ENCODE measurements at regions not wholly inside any gene's neighbourhood (a gene's known extent, or its start where the extent isn't known, plus 50 kb on each side); places are given as distances from the start of the nearest gene placed in this dataset.
A peak's percentile ranks its signal among the peaks of the same experiment; 100 is the strongest.
"Not testable (repeated sequence)": the region's sequence is repeated elsewhere in the genome, so short reads cannot be mapped to it uniquely, and the experiment has no call there.

- POLR2A ChIA-PET; H3K4me1 Mint-ChIP-seq; H3K27me3 ChIP-seq (ENCODE audit: insufficient read depth, low read length, poor library complexity, severe bottlenecking); H3K27ac ChIP-seq (ENCODE audit: low read depth, low read length); H3K27ac Mint-ChIP-seq; H3K36me3 ChIP-seq (ENCODE audit: insufficient read depth, low read length); H3K36me3 Mint-ChIP-seq; H3K9me3 ChIP-seq (ENCODE audit: low read length); DNase-seq; CTCF ChIA-PET; H3K4me1 ChIP-seq (ENCODE audit: insufficient read depth, low read length); H3K4me3 ChIP-seq (ENCODE audit: low read length); H3K4me3 Mint-ChIP-seq: not testable (repeated sequence)
- Mint-ChIP-seq H3K9me3 (peaks cover 27 to 53% (median 34%) of the 10 kb centered on the region in 5 donors), H3K27me3 (peaks cover 1 to 18% of the 10 kb centered on the region in 2 donors)
Measured at GRCh38 chr20:29325781-29326180, 1931.7 kb upstream of the DEFB115 start.

- Histone ChIP-seq H3K36me3 (ENCODE audit: insufficient read depth, low read length) (no peaks in the 10 kb centered on the region), H3K27ac (ENCODE audit: low read depth, low read length) (no peak overlapping the region), H3K4me1 (ENCODE audit: insufficient read depth, low read length) (no peaks in the 10 kb centered on the region), H3K27me3 (ENCODE audit: insufficient read depth, low read length, poor library complexity, severe bottlenecking) (no peaks in the 10 kb centered on the region), H3K4me3 (ENCODE audit: low read length) (no peak overlapping the region), H3K9me3 (ENCODE audit: low read length) (no peaks in the 10 kb centered on the region)
- Mint-ChIP-seq H3K27me3 (peaks cover 1 to 18% of the 10 kb centered on the region in 2 donors), H3K9me3 (peaks cover 27 to 55% (median 39%) of the 10 kb centered on the region in 5 donors), H3K4me3 (no peak overlapping the region), H3K36me3 (peaks cover 0 to 8% (median 3%) of the 10 kb centered on the region in 3 donors), H3K4me1 (peaks cover 0 to 3% (median 0%) of the 10 kb centered on the region in 3 donors), H3K27ac (no peak overlapping the region)
- ChIA-PET POLR2A (no interaction called here), CTCF (no interaction called here)
- no peak for DNase-seq
Measured at GRCh38 chr20:29326376-29327070, 1930.9 kb upstream of the DEFB115 start.

- Mint-ChIP-seq H3K27me3 (peaks cover 2 to 16% of the 10 kb centered on the region in 2 donors), H3K9me3 (peaks cover 32 to 64% (median 48%) of the 10 kb centered on the region in 5 donors)
- H3K4me1 ChIP-seq (ENCODE audit: insufficient read depth, low read length); H3K27me3 ChIP-seq (ENCODE audit: insufficient read depth, low read length, poor library complexity, severe bottlenecking); POLR2A ChIA-PET; H3K27ac ChIP-seq (ENCODE audit: low read depth, low read length); H3K4me1 Mint-ChIP-seq; H3K36me3 ChIP-seq (ENCODE audit: insufficient read depth, low read length); CTCF ChIA-PET; H3K4me3 Mint-ChIP-seq; H3K36me3 Mint-ChIP-seq; H3K9me3 ChIP-seq (ENCODE audit: low read length); H3K27ac Mint-ChIP-seq; H3K4me3 ChIP-seq (ENCODE audit: low read length): not testable (repeated sequence)
- peak in 1 of 5 donors; percentile 51 for DNase-seq
Measured at GRCh38 chr20:29327600-29328420, 1929.7 kb upstream of the DEFB115 start.

- H3K4me3 ChIP-seq (ENCODE audit: low read length), result peak overlapping the region; percentile 8
- POLR2A ChIA-PET; H3K36me3 ChIP-seq (ENCODE audit: insufficient read depth, low read length); H3K27me3 ChIP-seq (ENCODE audit: insufficient read depth, low read length, poor library complexity, severe bottlenecking); H3K27me3 Mint-ChIP-seq; H3K27ac Mint-ChIP-seq; CTCF ChIA-PET; H3K4me3 Mint-ChIP-seq; H3K4me1 ChIP-seq (ENCODE audit: insufficient read depth, low read length); DNase-seq; H3K4me1 Mint-ChIP-seq; H3K9me3 ChIP-seq (ENCODE audit: low read length); H3K27ac ChIP-seq (ENCODE audit: low read depth, low read length): not testable (repeated sequence)
- Mint-ChIP-seq H3K36me3 (peaks cover 0 to 12% (median 3%) of the 10 kb centered on the region in 3 donors), H3K9me3 (peaks cover 40 to 80% (median 56%) of the 10 kb centered on the region in 5 donors)
Measured at GRCh38 chr20:29330429-29331115, 1926.9 kb upstream of the DEFB115 start.

- DNase-seq, result no peak
- H3K4me1 Mint-ChIP-seq, result no peaks in the 10 kb centered on the region
- H3K9me3 Mint-ChIP-seq, result peaks cover 5 to 36% (median 25%) of the 10 kb centered on the region in 5 donors
- ChIA-PET POLR2A (no interaction called here), CTCF (no interaction called here)
- H3K4me3 Mint-ChIP-seq, result no peak overlapping the region
- no peaks in the 10 kb centered on the region for H3K4me1 ChIP-seq (ENCODE audit: insufficient read depth, low read length)
- no peaks in the 10 kb centered on the region for H3K9me3 ChIP-seq (ENCODE audit: low read length)
- H3K27me3 Mint-ChIP-seq, result peaks cover 0 to 3% of the 10 kb centered on the region in 2 donors
- H3K36me3 ChIP-seq (ENCODE audit: insufficient read depth, low read length), result no peaks in the 10 kb centered on the region
- H3K27ac ChIP-seq (ENCODE audit: low read depth, low read length), result no peak overlapping the region
- H3K4me3 ChIP-seq (ENCODE audit: low read length), result no peak overlapping the region
- H3K36me3 Mint-ChIP-seq, result no peaks in the 10 kb centered on the region
- no peak overlapping the region for H3K27ac Mint-ChIP-seq
- no peaks in the 10 kb centered on the region for H3K27me3 ChIP-seq (ENCODE audit: insufficient read depth, low read length, poor library complexity, severe bottlenecking)
Measured at GRCh38 chr20:29349836-29350235, 1907.6 kb upstream of the DEFB115 start.

GRCh38 chr20:29375937-29376336 is 1881.5 kb upstream of the DEFB115 start:
- H3K36me3 ChIP-seq (ENCODE audit: insufficient read depth, low read length); H3K27ac ChIP-seq (ENCODE audit: low read depth, low read length); POLR2A ChIA-PET; H3K36me3 Mint-ChIP-seq; H3K27me3 ChIP-seq (ENCODE audit: insufficient read depth, low read length, poor library complexity, severe bottlenecking); H3K9me3 ChIP-seq (ENCODE audit: low read length); DNase-seq; H3K4me3 ChIP-seq (ENCODE audit: low read length); H3K4me1 Mint-ChIP-seq; H3K27me3 Mint-ChIP-seq; CTCF ChIA-PET; H3K4me1 ChIP-seq (ENCODE audit: insufficient read depth, low read length); H3K27ac Mint-ChIP-seq; H3K4me3 Mint-ChIP-seq: not testable (repeated sequence)
- H3K9me3 Mint-ChIP-seq, result peaks cover 3 to 32% (median 7%) of the 10 kb centered on the region in 5 donors

- H3K4me1 ChIP-seq (ENCODE audit: insufficient read depth, low read length); H3K36me3 Mint-ChIP-seq; H3K4me1 Mint-ChIP-seq; H3K4me3 ChIP-seq (ENCODE audit: low read length); CTCF ChIA-PET; H3K36me3 ChIP-seq (ENCODE audit: insufficient read depth, low read length); DNase-seq; H3K27ac Mint-ChIP-seq; H3K27me3 ChIP-seq (ENCODE audit: insufficient read depth, low read length, poor library complexity, severe bottlenecking); H3K4me3 Mint-ChIP-seq; POLR2A ChIA-PET; H3K27me3 Mint-ChIP-seq; H3K9me3 ChIP-seq (ENCODE audit: low read length); H3K27ac ChIP-seq (ENCODE audit: low read depth, low read length): not testable (repeated sequence)
- H3K9me3 Mint-ChIP-seq, result peaks cover 3 to 32% (median 15%) of the 10 kb centered on the region in 5 donors
Measured at GRCh38 chr20:29392853-29393252, 1864.6 kb upstream of the DEFB115 start.

GRCh38 chr20:29408034-29408695 is 1849.3 kb upstream of the DEFB115 start:
- no peaks in the 10 kb centered on the region for H3K4me1 ChIP-seq (ENCODE audit: insufficient read depth, low read length)
- no peaks in the 10 kb centered on the region for H3K27me3 ChIP-seq (ENCODE audit: insufficient read depth, low read length, poor library complexity, severe bottlenecking)
- H3K4me3 ChIP-seq (ENCODE audit: low read length), result no peak overlapping the region
- Mint-ChIP-seq H3K4me1 (no peaks in the 10 kb centered on the region), H3K36me3 (peaks cover 0 to 5% (median 0%) of the 10 kb centered on the region in 3 donors), H3K4me3 (peak overlapping the region in 1 of 7 donors; percentile 71), H3K9me3 (peaks cover 22 to 52% (median 35%) of the 10 kb centered on the region in 5 donors), H3K27ac (no peak overlapping the region), H3K27me3 (peaks cover 12 to 14% of the 10 kb centered on the region in 2 donors)
- no peaks in the 10 kb centered on the region for H3K36me3 ChIP-seq (ENCODE audit: insufficient read depth, low read length)
- H3K27ac ChIP-seq (ENCODE audit: low read depth, low read length), result no peak overlapping the region
- ChIA-PET CTCF (no interaction called here), POLR2A (no interaction called here)
- H3K9me3 ChIP-seq (ENCODE audit: low read length), result no peaks in the 10 kb centered on the region
- DNase-seq, result no peak
